ENCODE measurements at regions not wholly inside any gene's neighbourhood (a gene's known extent, or its start where the extent isn't known, plus 50 kb on each side); places are given as distances from the start of the nearest gene placed in this dataset.

GRCh38 chr3:153043729-153044328 is 118.2 kb upstream of the RAP2B start:
- H2AFZ ChIP-seq (ENCODE audit: low read depth) = peak overlapping the region; percentile 96
- H3K4me1 ChIP-seq (ENCODE audit: control insufficient read depth in 1 of 2, insufficient read depth in 2 of 2, low read depth in 1 of 2, low read length in 1 of 2) = peaks cover 0 to 8% of the 10 kb centered on the region in 2 experiments; a peak in 1 of 4 replicates
- peak overlapping the region in 1 of 2 experiments; percentile 56; a peak in 1 of 4 replicates for H3K4me3 ChIP-seq (ENCODE audit: low read depth in 2 of 2, low read length in 1 of 2)
- 60% methylated on average over 3 of the region's 3 CpGs for WGBS (ENCODE audit: low lambda C conversion rate)
- no peaks in the 10 kb centered on the region for H3K36me3 ChIP-seq (replicated peaks in 1 of 2; ENCODE audit: control insufficient read depth in 1 of 2, insufficient read depth in 2 of 2, low read length in 1 of 2)
- TF ChIP-seq USF1 (IDR thresholded peaks at IDR 0.05; ENCODE audit: borderline replicate concordance, low read depth) = no peak
- TF ChIP-seq IRF3 (IDR thresholded peaks at IDR 0.05; ENCODE audit: low read depth, low read length) = no peak
- TF ChIP-seq RCOR1 (IDR thresholded peaks at IDR 0.05; ENCODE audit: low read length) = no peak
- TF ChIP-seq MAX (IDR thresholded peaks at IDR 0.05; ENCODE audit: low read depth) = no peak
- TF ChIP-seq NRF1 (IDR thresholded peaks at IDR 0.05; ENCODE audit: low read depth, low read length) = no peak
- TF ChIP-seq NFIC (IDR thresholded peaks at IDR 0.05; ENCODE audit: borderline replicate concordance) = no peak
- TF ChIP-seq TAF1 (IDR thresholded peaks at IDR 0.05; ENCODE audit: borderline replicate concordance, low read depth, low read length) = no peak
- no peak for TF ChIP-seq ELF1 (IDR thresholded peaks at IDR 0.05)
- no peak for TF ChIP-seq RFX5 (IDR thresholded peaks at IDR 0.05; ENCODE audit: low read length)
- no peak for TF ChIP-seq RAD21 (IDR thresholded peaks at IDR 0.05; ENCODE audit: low read length)
- no peak for TF ChIP-seq CTCF (IDR thresholded peaks at IDR 0.05)
- TF ChIP-seq USF2 (IDR thresholded peaks at IDR 0.05; ENCODE audit: borderline replicate concordance, low read depth, low read length) = no peak
- H3K4me2 ChIP-seq = peak overlapping the region; percentile 69
- H3K9ac ChIP-seq = peak overlapping the region; percentile 37; the same call in 1 of the 2 replicates
- CTCF ChIA-PET = interaction anchor here (0.6 to 1.9 kb wide), 22 partner anchors 10 to 1212 kb away, joined by 3 to 17 read pairs (median 3); no protein-coding TSS in a partner anchor
- peak overlapping the region in 1 of 2 experiments; percentile 72; a peak in 2 of 4 replicates for H3K27ac ChIP-seq (ENCODE audit: low read depth in 2 of 2, low read length in 1 of 2)
- H3K79me2 ChIP-seq (ENCODE audit: insufficient read depth) = no peaks in the 10 kb centered on the region
- H3K9me2 ChIP-seq = no peaks in the 10 kb centered on the region
- no peaks in the 10 kb centered on the region for H3K9me3 ChIP-seq
- H3F3A ChIP-seq (replicated peaks; ENCODE audit: insufficient read depth) = peaks cover 16% of the 10 kb centered on the region
- DNase-seq = no peak
- POLR2A ChIA-PET = no interaction called here
- no peaks in the 10 kb centered on the region for H3K27me3 ChIP-seq (ENCODE audit: insufficient read depth)
- H4K20me1 ChIP-seq (ENCODE audit: insufficient read depth) = no peaks in the 10 kb centered on the region

Data from SK-N-SH (cell line).